HUES6 (cell line): ENCODE measurements at regions not wholly inside any gene's neighbourhood (a gene's known extent, or its start where the extent isn't known, plus 50 kb on each side); places are given as distances from the start of the nearest gene placed in this dataset.

ENCODE experiments used
- H3K27ac ChIP-seq: 2 replicates; pipeline ENCODE4 v1.7.0; 2013; ENCODE audit warnings: low read depth, mild to moderate bottlenecking, low read length, inconsistent platforms
- H3K27me3 ChIP-seq: 2 replicates; pipeline ENCODE4 v1.6.1; 2013; ENCODE audit warnings: low read length; ENCODE audit not compliant: control insufficient read depth, insufficient read depth
- H3K36me3 ChIP-seq: 2 replicates; pipeline ENCODE4 v1.6.1; 2013; ENCODE audit warnings: low read length; ENCODE audit not compliant: control insufficient read depth, insufficient read depth
- H3K4me1 ChIP-seq: 2 replicates; pipeline ENCODE4 v1.6.1; 2013; ENCODE audit warnings: low read length; ENCODE audit not compliant: control insufficient read depth, insufficient read depth
- H3K4me3 ChIP-seq: 2 replicates; pipeline ENCODE4 v1.5.1; 2013; ENCODE audit warnings: low read depth, low read length
- H3K9ac ChIP-seq: one replicate; pipeline ENCODE4 v1.6.1; 2013; ENCODE audit warnings: mild to moderate bottlenecking, low read length
- H3K9me3 ChIP-seq: 2 replicates; pipeline ENCODE4 v1.6.1; 2013; ENCODE audit warnings: low read depth, low read length; ENCODE audit not compliant: control insufficient read depth, insufficient read depth

DNA sequence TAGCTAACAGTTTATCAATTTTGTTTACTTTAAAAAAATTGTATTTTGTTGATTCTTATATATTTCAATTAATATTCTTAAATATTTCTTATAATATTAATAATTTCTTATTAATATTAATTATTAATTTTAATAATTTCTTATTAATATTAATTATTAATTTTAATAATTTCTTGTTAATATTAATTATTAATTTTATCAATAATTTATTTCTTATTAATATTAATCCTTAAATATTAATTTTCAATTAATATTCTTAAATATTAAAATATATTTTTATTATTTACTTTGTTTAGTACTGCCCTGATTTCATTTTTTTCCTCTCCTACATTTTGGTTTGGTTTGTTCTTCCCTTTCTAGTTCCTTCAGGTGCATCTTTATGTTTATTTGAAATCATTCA, 1208.1 kb downstream of the LRFN5 start:
- no peak overlapping the region for H3K27ac ChIP-seq
- no peaks in the 10 kb centered on the region for H3K36me3 ChIP-seq
- no peaks in the 10 kb centered on the region for H3K4me1 ChIP-seq
- H3K9me3 ChIP-seq: no peaks in the 10 kb centered on the region
- H3K9ac ChIP-seq: no peak overlapping the region
- no peaks in the 10 kb centered on the region for H3K27me3 ChIP-seq
- no peak overlapping the region for H3K4me3 ChIP-seq

DNA sequence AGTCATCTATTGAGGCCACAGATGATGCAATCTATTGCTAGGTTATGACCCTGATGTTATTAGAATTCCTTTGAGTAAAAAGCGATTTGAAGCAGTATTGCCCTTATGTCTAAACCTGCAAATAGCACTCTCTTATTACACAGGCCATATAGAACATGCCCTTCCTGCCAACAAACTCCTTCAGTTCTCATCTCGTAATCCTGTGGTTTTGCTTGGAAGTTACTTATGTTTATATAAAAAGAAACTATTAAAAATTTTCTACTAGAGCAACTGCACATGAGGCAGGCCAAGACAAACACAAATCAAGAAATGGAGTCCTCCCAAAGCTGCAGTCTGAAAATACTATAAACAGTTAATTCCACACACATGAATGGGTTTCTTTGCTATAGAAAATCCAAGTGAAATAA, 1200.2 kb downstream of the LRFN5 start:
- no peak overlapping the region for H3K27ac ChIP-seq
- no peaks in the 10 kb centered on the region for H3K27me3 ChIP-seq
- no peaks in the 10 kb centered on the region for H3K9me3 ChIP-seq
- H3K4me3 ChIP-seq: no peak overlapping the region
- H3K9ac ChIP-seq: no peak overlapping the region
- H3K4me1 ChIP-seq: no peaks in the 10 kb centered on the region
- no peaks in the 10 kb centered on the region for H3K36me3 ChIP-seq

DNA sequence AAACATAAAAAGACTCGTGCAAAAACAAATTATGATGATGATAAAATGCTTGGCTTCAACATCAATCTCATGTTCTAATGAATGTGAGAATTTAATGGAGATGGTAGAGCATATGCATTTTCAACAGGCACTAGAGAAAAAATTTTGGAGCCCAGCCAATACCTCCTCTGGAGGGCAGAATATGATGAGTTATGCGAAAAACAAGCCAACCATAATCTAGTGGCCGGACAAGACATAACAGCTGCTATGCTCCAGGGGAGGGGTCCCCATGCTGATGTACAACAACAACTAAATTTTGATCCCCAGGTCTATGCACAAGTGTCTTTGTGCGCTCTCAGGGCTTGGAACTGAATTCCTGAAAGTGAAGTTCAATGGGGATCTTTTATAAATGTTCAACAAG, 1197.5 kb downstream of the LRFN5 start:
- Histone ChIP-seq H3K9me3 (no peaks in the 10 kb centered on the region), H3K27me3 (no peaks in the 10 kb centered on the region), H3K27ac (no peak overlapping the region)

DNA sequence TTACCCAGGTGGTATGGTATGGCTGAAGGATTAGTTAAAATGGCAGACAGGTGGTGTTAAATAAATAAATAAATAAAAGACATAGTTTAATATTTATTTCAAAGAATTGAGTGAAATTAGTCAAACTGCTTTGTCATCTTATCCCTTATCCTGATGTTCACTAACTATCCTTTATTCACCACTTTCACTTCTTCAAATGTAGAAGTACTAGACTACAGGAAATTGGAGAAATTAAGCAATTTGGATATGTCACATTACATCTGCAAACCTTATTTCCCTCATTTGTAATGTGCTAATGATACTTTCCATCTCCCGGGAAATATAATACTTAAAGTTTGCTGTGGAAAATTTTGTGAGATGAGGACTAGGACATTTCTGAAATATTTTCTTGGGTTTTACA, 1195.7 kb downstream of the LRFN5 start:
- Histone ChIP-seq H3K27ac (no peak overlapping the region), H3K9ac (no peak overlapping the region), H3K4me1 (no peaks in the 10 kb centered on the region), H3K27me3 (no peaks in the 10 kb centered on the region), H3K9me3 (no peaks in the 10 kb centered on the region), H3K4me3 (no peak overlapping the region), H3K36me3 (no peaks in the 10 kb centered on the region)

More for the DNA sequence above, 1197.5 kb downstream of the LRFN5 start:
- no peak overlapping the region for H3K9ac ChIP-seq
- no peaks in the 10 kb centered on the region for H3K4me1 ChIP-seq
- no peak overlapping the region for H3K4me3 ChIP-seq
- H3K36me3 ChIP-seq: no peaks in the 10 kb centered on the region

DNA sequence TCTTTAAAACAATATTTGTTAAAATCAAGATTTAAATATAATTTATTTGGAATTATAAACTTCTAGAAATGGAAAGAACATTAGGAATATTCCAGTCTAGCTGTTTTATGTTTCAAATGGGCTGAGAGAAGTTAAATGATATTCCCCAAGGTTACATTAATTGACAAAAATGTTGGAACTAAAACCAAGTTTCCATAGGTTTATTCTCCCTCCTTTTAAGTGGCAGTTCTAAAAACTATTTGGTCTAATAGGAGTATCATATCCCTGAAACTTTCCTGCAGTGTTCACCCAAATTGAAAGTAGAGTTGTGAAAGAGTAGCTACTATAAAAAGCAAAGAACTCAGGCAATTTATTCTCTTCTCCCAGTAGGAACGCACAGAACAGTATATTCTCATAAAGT, 1185.5 kb downstream of the LRFN5 start:
- Histone ChIP-seq H3K9ac (no peak overlapping the region), H3K36me3 (no peaks in the 10 kb centered on the region), H3K4me3 (no peak overlapping the region), H3K27me3 (no peaks in the 10 kb centered on the region), H3K9me3 (0 out of 2 replicates have a peak, but pooled peaks cover 3% of the 10 kb centered on the region), H3K27ac (no peak overlapping the region), H3K4me1 (no peaks in the 10 kb centered on the region)

DNA sequence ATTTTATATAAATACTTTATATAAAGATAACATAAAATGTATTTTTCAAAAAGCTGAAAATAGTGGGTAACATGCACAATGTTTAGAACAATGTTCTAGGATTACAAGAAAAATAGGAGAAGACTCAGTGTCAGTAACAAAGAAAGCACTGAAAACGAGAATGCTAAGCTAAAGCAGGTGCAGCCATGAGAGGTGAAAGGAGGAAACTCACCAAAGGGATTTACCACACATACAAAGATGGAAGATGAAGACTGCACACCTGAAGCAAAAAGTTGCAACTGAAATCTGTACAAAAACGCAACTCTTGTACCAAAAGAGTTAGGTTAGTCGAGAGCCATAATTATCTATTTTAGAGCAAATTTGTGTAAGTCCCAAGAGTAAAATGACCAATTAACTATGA, 1176.1 kb downstream of the LRFN5 start:
- no peak overlapping the region for H3K9ac ChIP-seq
- H3K36me3 ChIP-seq: no peaks in the 10 kb centered on the region
- H3K27ac ChIP-seq: no peak overlapping the region
- H3K4me3 ChIP-seq: no peak overlapping the region
- H3K9me3 ChIP-seq: peaks cover 16% of the 10 kb centered on the region
- H3K27me3 ChIP-seq: no peaks in the 10 kb centered on the region
- H3K4me1 ChIP-seq: no peaks in the 10 kb centered on the region

DNA sequence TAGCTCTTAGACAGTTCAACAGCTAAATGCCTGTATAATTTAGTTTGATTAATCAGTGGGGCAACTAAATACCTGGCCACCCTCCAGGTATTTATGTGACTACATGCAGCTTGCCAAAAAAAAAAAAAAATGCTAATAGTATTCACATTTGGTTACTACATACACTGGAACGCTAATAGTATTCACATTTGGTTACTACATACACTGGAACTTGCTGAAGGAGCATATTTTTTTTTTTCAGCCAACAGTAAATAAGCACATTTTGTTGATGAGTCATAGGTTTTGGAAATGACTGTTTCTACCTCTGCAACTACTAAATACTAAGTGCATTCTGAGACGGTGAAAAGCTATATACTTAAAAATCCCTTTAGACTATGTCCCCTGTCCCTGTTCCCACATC, 1172.3 kb downstream of the LRFN5 start:
- Histone ChIP-seq H3K36me3 (no peaks in the 10 kb centered on the region), H3K4me3 (no peak overlapping the region), H3K9ac (no peak overlapping the region), H3K4me1 (no peaks in the 10 kb centered on the region), H3K27ac (no peak overlapping the region), H3K27me3 (no peaks in the 10 kb centered on the region), H3K9me3 (no peaks in the 10 kb centered on the region)

DNA sequence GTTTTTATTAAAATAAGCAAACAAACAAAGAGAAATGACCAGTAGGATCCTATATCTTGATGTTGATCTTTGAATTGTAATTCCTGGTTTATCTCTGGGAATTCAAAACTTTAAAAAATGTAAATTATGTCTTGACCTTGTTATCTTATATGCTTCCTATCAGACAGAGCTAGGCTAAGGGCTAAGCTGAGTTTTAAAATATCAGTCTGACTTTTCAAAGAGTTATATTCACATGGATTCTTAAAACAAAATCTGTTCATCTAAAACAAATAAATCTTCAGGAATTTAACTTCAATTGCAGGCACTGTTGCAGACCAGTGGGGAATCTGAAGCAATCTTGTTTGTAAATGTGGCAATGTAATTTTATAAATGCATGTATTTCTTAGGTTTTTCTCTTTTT, 1144.1 kb downstream of the LRFN5 start:
- H3K27ac ChIP-seq: no peak overlapping the region
- H3K36me3 ChIP-seq: no peaks in the 10 kb centered on the region
- H3K9me3 ChIP-seq: no peaks in the 10 kb centered on the region
- no peak overlapping the region for H3K9ac ChIP-seq
- H3K27me3 ChIP-seq: no peaks in the 10 kb centered on the region
- no peaks in the 10 kb centered on the region for H3K4me1 ChIP-seq
- H3K4me3 ChIP-seq: no peak overlapping the region

DNA sequence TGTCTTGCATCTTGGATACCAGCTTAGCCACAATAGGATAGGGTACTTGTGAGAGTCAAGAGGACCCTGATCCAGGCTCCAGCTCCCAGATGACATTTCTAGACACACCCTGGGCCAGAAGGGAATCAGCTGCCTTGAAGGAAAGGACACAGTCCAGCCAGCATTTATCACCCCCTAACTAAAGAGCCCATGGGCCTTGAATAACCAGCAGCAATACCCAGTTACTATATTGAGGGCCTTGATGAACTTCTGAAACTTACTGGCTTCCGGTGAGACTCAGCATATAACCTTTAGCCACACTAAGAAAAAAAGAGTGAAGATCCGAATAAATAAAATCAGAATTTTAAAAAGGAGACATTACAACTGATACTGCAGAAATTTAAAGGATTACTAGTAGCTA, 1135.4 kb downstream of the LRFN5 start:
- H3K27ac ChIP-seq: no peak overlapping the region
- H3K9ac ChIP-seq: no peak overlapping the region
- H3K9me3 ChIP-seq: no peaks in the 10 kb centered on the region
- no peaks in the 10 kb centered on the region for H3K27me3 ChIP-seq
- no peak overlapping the region for H3K4me3 ChIP-seq
- no peaks in the 10 kb centered on the region for H3K36me3 ChIP-seq
- no peaks in the 10 kb centered on the region for H3K4me1 ChIP-seq

DNA sequence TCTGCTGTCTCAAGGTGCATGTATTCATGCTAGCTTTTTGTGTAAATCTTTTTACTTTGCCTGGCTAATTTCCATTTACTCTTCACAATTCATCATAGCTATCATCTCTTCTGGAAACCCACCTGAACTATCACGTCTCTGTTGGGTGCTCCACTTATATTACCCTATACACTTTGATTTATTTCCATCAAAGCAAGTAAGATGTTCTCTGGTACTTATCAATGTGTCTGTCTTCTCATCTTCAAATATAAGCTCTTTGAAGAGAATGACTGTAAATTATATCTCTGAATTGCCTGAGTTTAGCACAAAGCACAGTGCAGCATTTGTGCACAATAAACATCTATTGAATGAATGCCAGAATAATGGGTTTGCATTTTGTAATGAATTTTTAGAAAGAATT, 1129.7 kb downstream of the LRFN5 start:
- Histone ChIP-seq H3K9me3 (no peaks in the 10 kb centered on the region), H3K27ac (no peak overlapping the region), H3K27me3 (no peaks in the 10 kb centered on the region), H3K9ac (no peak overlapping the region), H3K4me1 (no peaks in the 10 kb centered on the region), H3K36me3 (no peaks in the 10 kb centered on the region), H3K4me3 (no peak overlapping the region)

DNA sequence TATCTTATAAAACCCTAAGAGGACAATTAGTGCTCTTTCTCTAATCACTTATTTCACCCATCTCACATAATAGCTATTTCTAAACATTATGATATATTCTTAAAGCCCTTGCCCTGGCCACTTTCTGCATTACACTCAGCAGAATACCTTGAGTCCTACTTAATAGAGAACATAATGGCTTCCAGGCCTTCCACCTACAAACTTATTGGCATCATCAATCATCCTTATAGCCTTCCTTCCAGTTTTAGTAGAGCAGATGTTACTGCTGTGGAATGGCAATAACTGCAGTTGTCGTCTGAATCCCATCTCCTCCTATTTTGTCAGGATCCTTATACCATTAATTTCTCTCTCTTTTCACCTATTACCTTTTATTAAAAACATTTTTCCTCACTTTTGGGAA, 1127.4 kb downstream of the LRFN5 start:
- Histone ChIP-seq H3K27ac (no peak overlapping the region), H3K4me1 (no peaks in the 10 kb centered on the region), H3K9ac (no peak overlapping the region), H3K27me3 (no peaks in the 10 kb centered on the region), H3K4me3 (no peak overlapping the region), H3K36me3 (no peaks in the 10 kb centered on the region), H3K9me3 (no peaks in the 10 kb centered on the region)

DNA sequence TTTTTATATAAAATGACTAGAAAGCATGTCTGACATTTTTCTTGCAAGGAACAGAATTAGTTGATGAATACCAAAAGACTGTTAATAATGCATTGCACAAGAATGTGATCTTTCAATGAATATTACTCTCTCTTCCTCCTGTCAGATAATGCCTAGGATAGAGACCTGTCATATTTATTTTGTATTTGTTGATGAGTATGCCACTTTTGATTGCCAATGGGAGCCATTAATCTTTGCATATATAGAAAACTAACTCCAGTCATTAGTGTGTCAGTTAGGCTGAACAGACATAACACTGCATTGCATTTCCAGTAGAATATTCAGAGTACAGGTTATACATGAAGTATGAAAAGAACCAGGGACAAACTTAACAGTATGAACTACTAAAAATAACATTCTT, 1125.3 kb downstream of the LRFN5 start:
- Histone ChIP-seq H3K27ac (no peak overlapping the region), H3K27me3 (no peaks in the 10 kb centered on the region), H3K4me3 (no peak overlapping the region), H3K9me3 (no peaks in the 10 kb centered on the region), H3K4me1 (no peaks in the 10 kb centered on the region), H3K9ac (no peak overlapping the region), H3K36me3 (no peaks in the 10 kb centered on the region)
